ENCODE measurements at regions not wholly inside any gene's neighbourhood (a gene's known extent, or its start where the extent isn't known, plus 50 kb on each side); places are given as distances from the start of the nearest gene placed in this dataset.

DNA sequence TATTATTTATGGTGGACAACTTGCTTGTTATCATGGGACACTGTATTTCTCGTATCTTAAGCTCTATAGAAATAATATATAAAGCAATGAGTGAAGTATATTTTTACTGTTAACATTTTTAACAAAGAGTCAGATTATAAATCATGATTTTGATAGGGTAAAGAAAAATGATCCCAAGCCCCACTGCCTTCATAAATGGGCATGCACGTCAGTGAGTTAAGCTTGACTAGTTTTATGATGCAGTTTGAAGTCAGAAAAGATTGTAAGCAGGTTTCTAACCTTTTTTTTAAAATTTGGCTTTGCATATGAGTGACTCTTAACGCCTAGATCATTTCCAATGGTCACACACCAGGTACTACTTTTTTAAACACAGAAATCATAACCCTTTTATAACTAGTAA is 152.8 kb downstream of the GNAT3 start:
- no peak for TF ChIP-seq EZH2 (IDR thresholded peaks at IDR 0.05; ENCODE audit: borderline replicate concordance, low read depth, low read length, severe bottlenecking)
- TF ChIP-seq, protein P1, sequence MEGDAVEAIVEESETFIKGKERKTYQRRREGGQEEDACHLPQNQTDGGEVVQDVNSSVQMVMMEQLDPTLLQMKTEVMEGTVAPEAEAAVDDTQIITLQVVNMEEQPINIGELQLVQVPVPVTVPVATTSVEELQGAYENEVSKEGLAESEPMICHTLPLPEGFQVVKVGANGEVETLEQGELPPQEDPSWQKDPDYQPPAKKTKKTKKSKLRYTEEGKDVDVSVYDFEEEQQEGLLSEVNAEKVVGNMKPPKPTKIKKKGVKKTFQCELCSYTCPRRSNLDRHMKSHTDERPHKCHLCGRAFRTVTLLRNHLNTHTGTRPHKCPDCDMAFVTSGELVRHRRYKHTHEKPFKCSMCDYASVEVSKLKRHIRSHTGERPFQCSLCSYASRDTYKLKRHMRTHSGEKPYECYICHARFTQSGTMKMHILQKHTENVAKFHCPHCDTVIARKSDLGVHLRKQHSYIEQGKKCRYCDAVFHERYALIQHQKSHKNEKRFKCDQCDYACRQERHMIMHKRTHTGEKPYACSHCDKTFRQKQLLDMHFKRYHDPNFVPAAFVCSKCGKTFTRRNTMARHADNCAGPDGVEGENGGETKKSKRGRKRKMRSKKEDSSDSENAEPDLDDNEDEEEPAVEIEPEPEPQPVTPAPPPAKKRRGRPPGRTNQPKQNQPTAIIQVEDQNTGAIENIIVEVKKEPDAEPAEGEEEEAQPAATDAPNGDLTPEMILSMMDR (IDR thresholded peaks at IDR 0.05; ENCODE audit: borderline replicate concordance, extremely low read depth, low read length, poor library complexity, severe bottlenecking) = no peak
